ENCODE measurements at regions not wholly inside any gene's neighbourhood (a gene's known extent, or its start where the extent isn't known, plus 50 kb on each side); places are given as distances from the start of the nearest gene placed in this dataset.

GRCh38 chr1:48160486-48161132, 61.9 kb upstream of the SLC5A9 start:
- TF ChIP-seq CTCF (optimal IDR thresholded peaks at IDR 0.05 in 1 of 3, IDR thresholded peaks at IDR 0.05 in 1 of 3, conservative IDR thresholded peaks at IDR 0.05 in 1 of 3; ENCODE audit: extremely low read depth in 1 of 3, insufficient read depth in 2 of 3, low read length in 3 of 3) (no peak), EZH2 (IDR thresholded peaks at IDR 0.05; ENCODE audit: low read length) (no peak)
